ENCODE measurements at regions not wholly inside any gene's neighbourhood (a gene's known extent, or its start where the extent isn't known, plus 50 kb on each side); places are given as distances from the start of the nearest gene placed in this dataset.

DNA sequence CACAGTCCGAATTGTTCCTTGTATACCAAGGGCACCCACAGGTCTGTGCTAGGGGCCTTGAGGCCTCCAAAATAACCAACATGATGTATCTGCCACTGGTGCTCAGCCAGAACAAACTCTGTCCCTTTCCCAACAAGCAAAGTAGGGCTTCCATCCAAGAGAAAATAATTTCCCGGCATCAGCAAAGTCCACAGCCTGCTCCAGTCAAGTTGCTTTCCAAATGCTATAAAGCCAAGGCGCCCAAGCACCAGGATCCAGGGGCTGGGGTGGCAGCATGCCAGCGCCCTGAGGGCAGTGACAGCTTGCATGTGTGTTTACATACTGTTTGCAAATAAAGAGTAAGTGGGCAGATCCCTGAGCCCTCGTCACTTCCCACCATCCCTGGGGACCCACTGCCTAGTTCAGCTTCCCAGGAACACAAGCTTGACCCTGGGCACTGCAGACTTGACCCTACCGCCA, 155.9 kb downstream of the ERCC6L2 start:
- no peak for DNase-seq

DNA sequence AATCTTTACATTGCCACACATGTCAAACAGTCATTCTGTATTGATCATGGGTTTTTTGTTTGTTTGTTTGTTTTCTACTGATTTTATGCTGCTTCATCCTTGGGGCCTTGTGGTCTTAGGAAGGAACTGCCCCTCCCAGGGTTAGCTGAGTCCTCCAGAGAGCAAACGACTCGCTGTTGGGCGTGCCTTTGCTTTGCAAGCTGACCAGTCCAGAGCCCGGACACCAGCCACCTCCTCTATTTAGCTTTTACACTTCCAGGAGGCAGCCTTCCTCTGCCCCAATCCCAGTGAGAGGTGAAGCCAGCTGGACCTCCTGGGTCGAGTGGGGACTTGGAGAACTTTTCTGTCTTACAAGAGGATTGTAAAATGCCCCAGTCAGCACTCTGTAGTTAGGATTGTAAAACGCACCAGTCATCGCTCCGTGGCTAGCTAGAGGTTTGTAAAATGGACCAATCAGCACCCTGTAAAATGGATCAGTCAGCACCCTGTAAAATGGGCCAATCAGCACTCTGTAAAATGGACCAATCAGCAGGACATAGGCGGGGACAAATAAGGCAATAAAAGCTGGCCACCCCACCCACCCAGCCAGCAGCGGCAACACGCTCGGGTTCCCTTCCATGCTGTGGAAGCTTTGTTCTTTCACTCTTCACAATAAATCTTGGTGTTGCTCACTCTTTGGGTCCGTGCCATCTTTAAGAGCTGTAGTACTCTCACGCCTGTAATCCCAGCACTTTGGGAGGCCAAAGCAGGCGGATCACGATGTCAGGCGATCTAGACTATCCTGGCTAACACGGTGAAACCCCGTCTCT, 154.4 kb downstream of the ERCC6L2 start:
- DNase-seq = no peak

DNA sequence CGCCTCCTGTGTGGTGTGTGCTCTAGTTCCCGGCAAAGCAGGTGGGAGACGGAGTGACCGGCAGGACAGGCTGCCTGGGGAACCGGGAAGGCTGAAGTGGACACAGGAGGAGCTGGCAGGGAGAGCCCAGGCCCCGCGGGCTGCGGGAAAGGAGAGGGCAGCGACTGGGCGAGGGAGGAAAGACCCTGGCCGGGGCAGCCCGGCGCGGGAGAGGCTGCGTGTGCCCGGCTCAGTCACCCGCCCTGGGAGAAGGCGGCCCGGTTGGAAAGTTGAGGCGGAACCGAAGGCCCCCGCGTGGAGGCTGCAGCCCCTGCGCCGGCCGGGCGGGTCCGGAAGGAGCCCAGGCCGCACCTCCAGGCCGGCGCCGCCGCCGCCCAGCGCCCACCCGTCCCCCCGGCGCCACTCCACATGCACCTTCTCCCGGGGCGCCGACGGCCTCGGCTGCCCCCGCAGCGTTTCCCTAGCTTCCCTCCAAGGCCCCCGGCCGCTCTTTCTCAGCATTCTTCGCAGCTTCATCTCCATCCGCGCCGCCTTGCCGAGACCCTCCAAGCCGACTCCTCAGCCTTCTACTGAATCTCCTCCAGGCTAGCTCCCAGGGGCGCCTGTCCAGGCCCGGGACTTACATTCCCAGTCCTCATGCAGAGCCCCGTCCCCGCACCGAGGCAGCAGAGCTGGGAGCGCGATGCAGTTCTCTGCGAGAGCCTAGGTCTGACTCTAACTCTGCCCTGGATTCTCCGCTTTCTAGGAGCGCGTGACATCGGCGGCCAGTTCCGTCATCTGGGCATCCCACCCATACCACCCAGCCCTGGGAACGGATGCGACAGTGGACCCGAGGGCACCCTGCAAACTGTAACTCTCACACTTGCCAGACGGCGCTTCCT, 152.0 kb downstream of the ERCC6L2 start:
- no peak for DNase-seq

DNA sequence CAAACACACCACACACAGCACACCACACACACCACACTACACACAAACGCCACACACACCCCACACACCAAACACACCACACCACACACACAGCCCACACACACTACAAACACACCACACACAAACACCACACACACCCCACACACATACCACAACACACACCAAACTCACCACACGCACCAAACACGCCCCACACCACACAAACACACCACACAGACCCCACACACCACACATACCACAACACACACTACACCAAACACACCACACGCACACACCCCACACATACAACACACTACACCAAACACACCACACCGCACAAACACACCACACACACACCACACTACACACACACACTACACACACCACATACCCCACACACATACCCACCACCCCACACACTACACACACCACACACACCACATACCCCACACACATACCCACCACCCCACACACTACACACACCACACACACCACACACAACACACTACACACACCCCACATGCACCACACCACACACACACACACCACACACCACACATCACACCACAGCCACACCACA, 151.2 kb downstream of the ERCC6L2 start:
- DNase-seq = no peak

DNA sequence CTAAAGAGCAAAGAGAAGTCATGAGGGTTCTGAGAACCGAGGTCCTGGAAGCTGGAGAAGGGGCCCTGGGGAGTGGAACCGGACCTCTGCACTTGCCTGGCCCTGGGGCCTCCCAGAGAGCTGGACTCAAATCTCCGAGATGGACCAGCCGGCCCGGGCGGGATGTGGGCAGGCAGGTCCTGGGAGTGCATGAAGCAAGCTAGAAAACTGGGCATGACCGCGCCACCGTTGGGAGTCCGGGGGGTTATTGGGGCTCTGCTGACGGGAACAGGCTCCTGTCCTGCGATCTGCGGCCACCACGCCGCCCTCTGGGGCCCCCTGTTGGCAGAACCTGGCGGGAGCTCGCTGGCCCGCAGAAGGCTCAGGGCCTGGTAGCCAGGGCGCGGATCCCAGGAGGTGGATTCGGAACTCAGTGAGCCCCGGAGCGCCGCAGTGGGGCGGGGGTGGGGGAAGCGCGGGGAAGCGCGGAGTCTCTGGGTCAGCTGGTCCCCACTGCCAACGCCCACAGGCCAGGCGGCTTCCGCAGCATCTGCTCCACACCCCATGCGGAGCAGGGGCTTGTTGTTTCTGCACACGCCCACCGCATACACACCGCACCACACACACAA, 150.6 kb downstream of the ERCC6L2 start:
- no peak for DNase-seq

DNA sequence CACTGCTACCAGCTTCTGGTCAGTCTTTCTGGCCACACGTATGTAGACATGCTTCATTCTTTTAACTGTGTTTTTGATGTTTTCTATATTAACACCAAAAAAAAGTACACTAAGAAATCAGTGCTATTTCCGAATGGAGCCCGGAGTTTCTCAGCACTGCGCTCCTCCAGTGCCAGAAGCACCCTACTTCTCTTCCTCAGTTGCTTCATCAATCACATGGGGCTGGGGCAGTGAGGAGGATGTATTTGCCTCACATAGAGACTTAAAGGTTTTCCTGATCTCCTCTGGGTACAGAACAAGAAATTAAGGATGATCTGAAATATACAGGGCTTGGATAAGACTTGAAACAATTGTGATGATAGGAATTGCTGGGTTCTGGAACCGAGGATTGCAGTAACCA, 148.0 kb downstream of the ERCC6L2 start:
- no peak for DNase-seq

DNA sequence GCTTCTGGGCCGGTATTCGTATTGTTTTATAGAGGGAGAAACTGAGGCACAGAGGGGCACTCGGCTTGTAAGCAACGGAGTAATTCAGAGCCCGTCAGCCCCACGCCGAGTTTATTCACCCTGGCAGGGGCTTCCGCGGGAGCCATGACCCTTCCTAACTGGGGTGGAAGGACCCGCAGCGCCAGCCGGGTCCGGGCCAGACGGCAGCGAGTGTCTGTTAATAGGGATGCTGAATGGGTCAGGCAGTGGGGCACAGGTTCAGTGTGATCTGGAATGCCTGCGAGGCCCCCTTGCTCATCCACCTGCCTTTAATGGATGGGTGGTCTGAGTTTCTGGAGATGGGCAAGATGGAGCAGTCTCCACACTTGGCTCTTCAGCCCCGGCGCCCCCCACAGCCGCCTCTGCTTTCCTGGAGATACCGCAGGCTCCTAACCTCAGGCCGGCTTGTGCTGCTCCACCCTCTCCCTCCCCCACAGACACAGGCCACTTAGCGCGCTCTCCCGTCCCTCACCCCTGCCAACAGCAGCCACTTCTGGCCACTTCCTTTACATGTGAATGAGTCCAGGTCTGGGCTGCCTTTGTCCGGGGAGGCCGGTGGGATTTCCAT, 147.1 kb downstream of the ERCC6L2 start:
- DNase-seq = no peak

DNA sequence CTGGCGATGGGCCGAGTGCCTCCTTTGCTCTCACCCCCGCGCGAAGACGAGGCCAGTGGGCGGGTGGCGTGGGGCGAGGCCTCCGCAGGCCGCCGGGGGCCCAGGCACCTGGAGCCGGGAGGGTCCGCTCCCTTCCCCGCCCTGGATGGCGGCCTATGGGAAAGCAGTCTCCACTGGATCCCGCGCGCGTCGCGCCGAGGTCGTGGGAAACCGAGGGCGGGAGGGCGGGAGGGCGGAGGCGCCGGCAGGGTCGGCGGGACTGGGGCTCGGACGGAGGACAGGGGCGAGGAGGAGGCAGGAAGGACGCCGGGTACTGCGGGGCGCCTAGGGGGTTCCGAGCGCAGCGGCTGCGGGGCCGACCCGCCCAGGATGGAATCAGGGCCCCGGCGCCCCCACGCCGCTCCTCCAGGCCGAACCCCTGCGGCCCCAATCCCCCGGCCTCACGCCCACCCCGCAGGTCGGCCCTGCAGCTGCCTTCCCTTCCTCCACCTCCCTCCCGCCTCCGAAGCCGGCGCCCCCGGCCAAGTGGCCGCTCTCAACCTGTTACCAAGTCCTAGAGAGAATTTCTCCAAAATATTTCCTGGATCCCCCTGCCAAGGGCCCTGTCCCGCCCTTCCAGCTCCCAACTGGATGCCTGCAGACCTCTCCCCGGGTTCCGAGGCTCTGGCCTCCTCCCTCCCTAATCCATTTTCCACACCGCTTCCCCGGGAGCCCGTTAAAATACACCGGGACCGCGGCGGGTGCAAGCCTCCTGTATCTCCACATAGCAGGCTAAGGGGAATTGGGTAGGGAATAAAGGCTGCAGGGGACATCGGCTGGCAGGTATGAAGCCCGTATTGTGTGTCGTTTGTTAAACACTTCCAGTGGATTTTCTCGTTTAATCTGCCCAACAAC, 146.3 kb downstream of the ERCC6L2 start:
- no peak for DNase-seq

DNA sequence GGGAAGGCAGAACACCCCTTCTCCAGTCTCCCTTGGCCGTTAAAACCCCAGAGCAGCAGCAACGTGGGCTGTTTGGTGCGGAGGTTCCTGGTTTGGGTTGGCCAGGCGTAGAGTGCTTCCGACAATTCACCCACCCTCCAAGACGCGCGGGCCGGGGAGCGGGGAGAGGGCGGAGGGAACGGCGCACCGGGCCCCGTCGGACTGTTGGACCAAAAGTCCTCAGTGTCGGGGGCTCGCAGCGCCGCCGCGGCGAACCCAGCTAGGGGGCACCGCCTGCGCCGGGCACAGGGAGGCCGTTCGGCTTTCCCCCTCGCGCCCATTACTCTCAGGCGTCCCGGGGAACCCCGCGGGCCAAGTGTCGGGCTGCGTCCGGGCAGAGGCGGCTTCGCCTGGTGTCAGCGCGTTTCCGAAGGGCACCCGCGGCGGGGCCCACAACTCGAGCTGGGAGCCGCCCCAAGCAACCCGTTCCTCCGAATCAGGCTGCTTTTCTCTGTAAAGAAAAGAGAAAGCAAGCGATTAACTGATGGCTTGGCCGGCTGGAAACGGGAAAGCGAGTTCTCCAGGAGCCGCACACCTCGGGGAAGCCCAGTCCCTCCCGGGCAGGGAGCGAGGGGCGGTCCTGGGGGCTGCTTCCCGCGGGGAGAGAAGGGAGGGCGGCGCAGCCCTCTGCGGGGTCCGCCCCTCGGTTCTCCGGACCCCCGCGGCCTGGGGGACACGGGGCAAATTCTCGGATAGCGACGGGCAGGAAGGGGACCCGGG, 145.5 kb downstream of the ERCC6L2 start:
- DNase-seq = no peak

DNA sequence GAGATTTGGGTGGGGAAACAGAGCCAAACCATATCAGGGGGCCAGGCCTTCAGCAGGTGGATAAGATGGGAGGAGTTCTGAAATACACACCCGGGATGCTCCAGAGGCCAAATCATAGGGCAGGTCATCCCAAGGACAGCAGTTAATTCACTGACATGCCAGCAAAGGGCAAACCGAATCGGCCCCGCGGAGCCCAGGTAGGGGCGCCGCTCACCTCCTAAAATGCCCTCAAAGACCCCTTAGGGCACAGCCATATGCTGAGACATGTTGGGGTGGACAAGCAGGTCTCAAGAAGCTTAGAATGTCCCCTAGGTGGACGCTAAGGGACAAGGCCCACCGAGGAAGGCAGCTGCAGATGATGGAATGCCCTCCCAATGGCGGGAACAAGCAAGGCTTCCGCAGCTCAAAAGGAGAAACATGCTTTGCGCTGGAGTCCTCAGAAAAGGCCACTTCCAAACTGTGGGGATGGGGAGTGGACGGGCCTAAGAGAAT, 144.9 kb downstream of the ERCC6L2 start:
- no peak for DNase-seq

Data from activated CD4-positive, alpha-beta T cell treated with anti-CD3 and anti-CD28 coated beads, Interleukin-2, amount 50 U/mL, for 16 hours (primary cell).